Neural progenitor cell (in vitro differentiated cells): ENCODE measurements at regions not wholly inside any gene's neighbourhood (a gene's known extent, or its start where the extent isn't known, plus 50 kb on each side); places are given as distances from the start of the nearest gene placed in this dataset.

Source experiments
- DNase-seq: peaks from one replicate; pipeline ENCODE4 v3.0.0-alpha.2; 2016; ENCODE audit warnings: low spot score
- H2AFZ ChIP-seq: fragments of 200-600 bp; sonication (generic); replicated peaks from 2 replicates; pipeline ENCODE4 v1.6.1; 2016; ENCODE audit warnings: antibody characterized with exemption
- H3F3A ChIP-seq: fragments of 200-600 bp; sonication (generic); 2 replicates; pipeline ENCODE4 v1.6.1; 2016; ENCODE audit warnings: antibody characterized with exemption, low read depth
- H3K27ac ChIP-seq: fragments of 200-600 bp; sonication (generic); 2 replicates; pipeline ENCODE4 v1.5.1; 2016; ENCODE audit warnings: mild to moderate bottlenecking
- H3K27me3 ChIP-seq: fragments of 200-600 bp; sonication (generic); 2 replicates; pipeline ENCODE4 v1.6.1; 2016; ENCODE audit warnings: mild to moderate bottlenecking, moderate library complexity
- H3K36me3 ChIP-seq: fragments of 200-600 bp; sonication (generic); 2 replicates; pipeline ENCODE4 v1.5.1; 2016
- H3K4me1 ChIP-seq: fragments of 200-600 bp; sonication (generic); 2 replicates; pipeline ENCODE4 v1.6.1; 2016; ENCODE audit warnings: mixed run types
- H3K4me2 ChIP-seq: fragments of 200-600 bp; sonication (generic); 2 replicates; pipeline ENCODE4 v1.6.1; 2016
- H3K4me3 ChIP-seq: fragments of 200-600 bp; sonication (generic); 2 replicates; pipeline ENCODE4 v1.5.1; 2016
- H3K79me2 ChIP-seq: fragments of 200-600 bp; sonication (generic); 2 replicates; pipeline ENCODE4 v1.6.1; 2016; ENCODE audit warnings: low read depth
- H3K9ac ChIP-seq: fragments of 200-600 bp; sonication (generic); 2 replicates; pipeline ENCODE4 v1.6.1; 2016
- H3K9me3 ChIP-seq: fragments of 200-600 bp; sonication (generic); 2 replicates; pipeline ENCODE4 v1.5.1; 2016; ENCODE audit warnings: low read depth
- H4K20me1 ChIP-seq: fragments of 200-600 bp; sonication (generic); 2 replicates; pipeline ENCODE4 v1.6.1; 2016; ENCODE audit warnings: low read depth
- H3K27ac Mint-ChIP-seq: 3 replicates; pipeline ENCODE4 v1.8.0; 2021; ENCODE audit warnings: mixed read lengths
- H3K27me3 Mint-ChIP-seq: 2 replicates; pipeline ENCODE4 v1.8.0; 2022; ENCODE audit warnings: low read depth, mild to moderate bottlenecking, inconsistent platforms, moderate library complexity, mixed read lengths; ENCODE audit not compliant: insufficient read depth
- H3K36me3 Mint-ChIP-seq: 3 replicates; pipeline ENCODE4 v1.8.0; 2021; ENCODE audit warnings: mixed read lengths
- H3K4me1 Mint-ChIP-seq: 3 replicates; pipeline ENCODE4 v1.8.0; 2021; ENCODE audit warnings: mixed read lengths
- H3K4me3 Mint-ChIP-seq: 3 replicates; pipeline ENCODE4 v1.8.0; 2021; ENCODE audit warnings: mild to moderate bottlenecking, moderate library complexity, mixed read lengths
- H3K9me3 Mint-ChIP-seq: 3 replicates; pipeline ENCODE4 v1.8.0; 2020; ENCODE audit warnings: mixed read lengths
- EZH2 ChIP-seq: fragments of 200-600 bp; sonication (generic); IDR thresholded peaks from 2 replicates; pipeline ENCODE4 v1.6.1; 2017; ENCODE audit warnings: antibody characterized with exemption, mild to moderate bottlenecking, moderate library complexity
- EZH2phosphoT487 ChIP-seq: fragments of 200-600 bp; sonication (generic); IDR thresholded peaks from 2 replicates; pipeline ENCODE4 v1.6.1; 2017; ENCODE audit warnings: antibody characterized with exemption
- TF ChIP-seq, protein P1 (sequence below): fragments of 200-600 bp; sonication (generic); IDR thresholded peaks from 2 replicates; pipeline ENCODE4 v1.5.1; 2017; ENCODE audit warnings: antibody characterized with exemption, mild to moderate bottlenecking

DNA sequence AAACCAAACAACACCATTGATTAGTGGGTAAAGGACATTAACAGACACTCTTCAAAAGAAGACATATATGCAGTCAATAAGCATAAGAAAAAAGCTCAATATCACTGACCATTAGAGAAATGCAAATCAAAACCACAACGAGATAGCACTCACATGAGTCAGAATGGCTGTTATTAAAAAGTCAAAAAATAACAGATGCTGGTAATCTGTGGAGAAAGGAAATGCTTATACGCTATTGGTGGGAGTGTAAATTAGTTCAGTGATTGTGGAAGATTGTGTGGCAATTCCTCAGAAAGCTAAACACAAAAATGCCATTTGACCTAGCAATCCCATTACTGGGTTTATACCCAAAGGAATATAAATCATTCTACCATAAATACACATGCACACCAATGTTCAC lies 182.6 kb downstream of the TRPC6 start:
- H3K79me2 ChIP-seq: no peaks in the 10 kb centered on the region
- DNase-seq: no peak
- Mint-ChIP-seq H3K4me3 (no peak overlapping the region), H3K36me3 (no peaks in the 10 kb centered on the region), H3K27ac (no peak overlapping the region), H3K4me1 (no peaks in the 10 kb centered on the region), H3K9me3 (peaks cover under 1% of the 10 kb centered on the region), H3K27me3 (no peaks in the 10 kb centered on the region)
- H3K4me2 ChIP-seq: no peak overlapping the region
- H3K36me3 ChIP-seq: no peaks in the 10 kb centered on the region
- no peak overlapping the region for H3K4me3 ChIP-seq
- no peak overlapping the region for H3K27ac ChIP-seq
- H3F3A ChIP-seq: no peaks in the 10 kb centered on the region
- no peaks in the 10 kb centered on the region for H3K4me1 ChIP-seq
- no peak overlapping the region for H3K9ac ChIP-seq
- TF ChIP-seq EZH2 (no peak), EZH2phosphoT487 (no peak)
- TF ChIP-seq, protein P1, sequence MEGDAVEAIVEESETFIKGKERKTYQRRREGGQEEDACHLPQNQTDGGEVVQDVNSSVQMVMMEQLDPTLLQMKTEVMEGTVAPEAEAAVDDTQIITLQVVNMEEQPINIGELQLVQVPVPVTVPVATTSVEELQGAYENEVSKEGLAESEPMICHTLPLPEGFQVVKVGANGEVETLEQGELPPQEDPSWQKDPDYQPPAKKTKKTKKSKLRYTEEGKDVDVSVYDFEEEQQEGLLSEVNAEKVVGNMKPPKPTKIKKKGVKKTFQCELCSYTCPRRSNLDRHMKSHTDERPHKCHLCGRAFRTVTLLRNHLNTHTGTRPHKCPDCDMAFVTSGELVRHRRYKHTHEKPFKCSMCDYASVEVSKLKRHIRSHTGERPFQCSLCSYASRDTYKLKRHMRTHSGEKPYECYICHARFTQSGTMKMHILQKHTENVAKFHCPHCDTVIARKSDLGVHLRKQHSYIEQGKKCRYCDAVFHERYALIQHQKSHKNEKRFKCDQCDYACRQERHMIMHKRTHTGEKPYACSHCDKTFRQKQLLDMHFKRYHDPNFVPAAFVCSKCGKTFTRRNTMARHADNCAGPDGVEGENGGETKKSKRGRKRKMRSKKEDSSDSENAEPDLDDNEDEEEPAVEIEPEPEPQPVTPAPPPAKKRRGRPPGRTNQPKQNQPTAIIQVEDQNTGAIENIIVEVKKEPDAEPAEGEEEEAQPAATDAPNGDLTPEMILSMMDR: no peak
- no peaks in the 10 kb centered on the region for H3K27me3 ChIP-seq
- no peaks in the 10 kb centered on the region for H3K9me3 ChIP-seq
- no peaks in the 10 kb centered on the region for H4K20me1 ChIP-seq
- H2AFZ ChIP-seq: no peak overlapping the region

DNA sequence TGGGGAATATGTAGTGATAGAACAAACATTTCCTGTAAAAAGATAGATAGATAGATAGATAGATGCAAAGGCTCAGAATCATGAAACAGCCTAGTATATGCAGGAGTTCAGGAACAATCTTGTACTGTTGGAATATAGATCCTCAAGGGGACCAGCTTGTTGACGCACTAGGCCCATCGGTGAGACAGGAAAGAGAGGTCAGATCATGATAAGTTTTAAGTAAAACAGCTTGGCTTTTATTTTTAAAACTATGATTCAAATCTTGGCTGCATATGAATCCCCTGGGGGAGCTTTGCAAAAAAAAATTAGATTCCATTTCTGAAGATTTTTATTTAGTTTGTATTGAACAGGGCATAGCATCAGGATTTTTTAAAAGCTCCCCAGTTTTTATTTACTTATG lies 185.8 kb downstream of the TRPC6 start:
- TF ChIP-seq, protein P1: no peak
- TF ChIP-seq EZH2phosphoT487 (no peak), EZH2 (no peak)
- Mint-ChIP-seq H3K27me3 (no peaks in the 10 kb centered on the region), H3K9me3 (peaks cover 13% of the 10 kb centered on the region), H3K27ac (no peak overlapping the region), H3K36me3 (no peaks in the 10 kb centered on the region), H3K4me1 (no peaks in the 10 kb centered on the region), H3K4me3 (no peak overlapping the region)
- no peaks in the 10 kb centered on the region for H3K4me1 ChIP-seq
- no peaks in the 10 kb centered on the region for H4K20me1 ChIP-seq
- H3K9me3 ChIP-seq: no peaks in the 10 kb centered on the region
- no peak for DNase-seq
- H3K4me3 ChIP-seq: no peak overlapping the region
- H2AFZ ChIP-seq: no peak overlapping the region
- H3K4me2 ChIP-seq: no peak overlapping the region
- H3K36me3 ChIP-seq: no peaks in the 10 kb centered on the region
- no peak overlapping the region for H3K9ac ChIP-seq
- no peaks in the 10 kb centered on the region for H3K27me3 ChIP-seq
- H3F3A ChIP-seq: no peaks in the 10 kb centered on the region
- H3K79me2 ChIP-seq: no peaks in the 10 kb centered on the region
- no peak overlapping the region for H3K27ac ChIP-seq

DNA sequence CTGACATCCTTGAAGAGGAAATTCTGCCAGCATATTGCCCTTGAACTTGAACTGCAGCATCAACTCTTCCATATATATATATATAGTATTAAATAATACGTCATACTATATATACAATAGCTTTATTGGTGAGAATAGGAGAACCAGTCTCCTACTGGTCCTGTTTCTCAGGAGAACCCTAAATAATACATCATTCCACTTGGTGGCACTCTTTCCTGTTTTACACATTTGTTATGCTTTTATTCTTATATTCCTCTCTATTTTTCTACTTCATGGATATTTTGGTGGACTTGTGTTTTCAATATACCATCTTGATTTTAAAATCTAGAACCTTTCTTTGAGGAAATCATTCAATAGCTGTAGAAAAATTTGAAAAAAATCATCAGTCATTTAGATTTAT lies 193.3 kb downstream of the TRPC6 start:
- Histone ChIP-seq H3K27me3 (no peaks in the 10 kb centered on the region), H3K4me1 (no peaks in the 10 kb centered on the region), H3K79me2 (no peaks in the 10 kb centered on the region), H3K9me3 (no peaks in the 10 kb centered on the region), H3F3A (no peaks in the 10 kb centered on the region), H3K4me2 (no peak overlapping the region), H3K9ac (no peak overlapping the region), H3K36me3 (no peaks in the 10 kb centered on the region), H3K4me3 (no peak overlapping the region), H4K20me1 (no peaks in the 10 kb centered on the region), H2AFZ (no peak overlapping the region), H3K27ac (no peak overlapping the region)
- no peaks in the 10 kb centered on the region for H3K36me3 Mint-ChIP-seq
- H3K27ac Mint-ChIP-seq: no peak overlapping the region
- TF ChIP-seq EZH2: no peak
- no peak for TF ChIP-seq EZH2phosphoT487
- TF ChIP-seq, protein P1: peak; percentile 36
- H3K9me3 Mint-ChIP-seq: peaks cover 7% of the 10 kb centered on the region
- DNase-seq: no peak
- no peaks in the 10 kb centered on the region for H3K27me3 Mint-ChIP-seq
- no peaks in the 10 kb centered on the region for H3K4me1 Mint-ChIP-seq
- H3K4me3 Mint-ChIP-seq: no peak overlapping the region
